RWPE1 (cell line): ENCODE measurements at regions not wholly inside any gene's neighbourhood (a gene's known extent, or its start where the extent isn't known, plus 50 kb on each side); places are given as distances from the start of the nearest gene placed in this dataset.

ENCODE experiments used
- CTCF ChIA-PET: fragments of 350-600 bp; sonication (Branson Sonifier 250); formaldehyde crosslinking; extraction: SDS; loops from one replicate; lab custom pipeline; 2021; lab: Yijun Ruan, JAX
- POLR2A ChIA-PET: fragments of 400-600 bp; formaldehyde crosslinking; extraction: SDS; loops from one replicate; lab custom pipeline; 2020; ENCODE audit warnings: antibody characterized with exemption; ENCODE audit not compliant: low non-redundant PET; lab: Yijun Ruan, JAX
- DNase-seq: peaks from one replicate; pipeline ENCODE4 v3.0.0; 2012; ENCODE audit warnings: low spot score
- H3K27ac ChIP-seq: fragments of 450-650 bp; 2 replicates; pipeline ENCODE4 v1.5.1; 2017
- CTCF ChIP-seq: fragments of 450-650 bp; conservative IDR thresholded peaks from 2 replicates; pipeline ENCODE4 v1.5.1; 2017; ENCODE audit warnings: low read depth, mild to moderate bottlenecking

- no peak for DNase-seq
Observed at GRCh38 chr2:221335219-221335752, 236.8 kb downstream of the EPHA4 start.

GRCh38 chr2:221336967-221337366 lies 235.1 kb downstream of the EPHA4 start:
- DNase-seq: no peak
- no peak for TF ChIP-seq CTCF
- ChIA-PET POLR2A (no interaction called here), CTCF (no interaction called here)
- H3K27ac ChIP-seq: no peak overlapping the region

More at GRCh38 chr2:221335219-221335752, 236.8 kb downstream of the EPHA4 start:
- ChIA-PET CTCF (no interaction called here), POLR2A (no interaction called here)
- no peak overlapping the region for H3K27ac ChIP-seq
- TF ChIP-seq CTCF: no peak

- ChIA-PET CTCF (no interaction called here), POLR2A (no interaction called here)
Observed at GRCh38 chr2:221337957-221338685, 234.0 kb downstream of the EPHA4 start.

DNA sequence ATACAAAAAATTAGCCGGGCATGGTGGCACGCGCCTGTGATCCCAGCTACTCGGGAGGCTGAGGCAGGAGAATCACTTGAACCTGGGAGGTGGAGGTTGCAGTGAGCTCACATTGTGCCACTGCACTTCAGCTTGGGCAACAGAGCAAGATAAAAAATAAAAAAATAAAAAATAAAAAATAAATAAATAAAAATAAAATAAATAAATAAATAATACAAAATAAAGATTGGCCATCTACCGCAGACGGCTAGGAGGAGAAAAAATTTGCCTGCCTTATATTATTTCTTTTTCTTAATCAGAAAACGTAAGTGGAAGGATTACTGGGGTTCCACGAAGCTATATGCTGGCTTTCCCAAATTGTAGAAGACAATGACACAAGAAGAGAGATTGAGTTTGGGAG lies 229.7 kb downstream of the EPHA4 start:
- DNase-seq: no peak
- ChIA-PET CTCF (no interaction called here), POLR2A (no interaction called here)
- TF ChIP-seq CTCF: no peak
- H3K27ac ChIP-seq: no peak overlapping the region

More at GRCh38 chr2:221337957-221338685, 234.0 kb downstream of the EPHA4 start:
- no peak overlapping the region for H3K27ac ChIP-seq
- no peak for DNase-seq
- TF ChIP-seq CTCF: no peak

DNA sequence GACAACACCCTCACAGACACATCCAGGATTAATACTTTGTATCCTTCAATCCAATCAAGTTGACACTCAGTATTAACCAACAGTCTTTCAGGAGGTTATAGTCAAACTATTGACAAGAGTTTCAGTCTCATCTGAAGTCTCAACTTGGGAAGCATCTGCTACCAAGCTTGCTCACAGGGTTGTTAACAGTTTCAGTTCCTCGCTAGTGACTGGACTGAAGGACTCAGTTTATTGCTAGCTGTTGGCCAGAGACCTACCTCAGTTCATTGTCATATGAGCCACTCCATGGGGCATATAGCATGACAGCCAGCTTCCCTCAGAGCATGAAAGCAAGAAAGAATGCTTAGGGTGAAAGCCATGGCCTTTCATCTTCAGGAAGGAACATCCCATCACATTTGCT lies 228.6 kb downstream of the EPHA4 start:
- ChIA-PET POLR2A (no interaction called here), CTCF (interaction anchor here (1.3 kb wide), 1 partner anchor 230 kb away, joined by 3 read pairs; no protein-coding TSS in a partner anchor)
- TF ChIP-seq CTCF: no peak
- no peak for DNase-seq
- H3K27ac ChIP-seq: no peak overlapping the region

DNA sequence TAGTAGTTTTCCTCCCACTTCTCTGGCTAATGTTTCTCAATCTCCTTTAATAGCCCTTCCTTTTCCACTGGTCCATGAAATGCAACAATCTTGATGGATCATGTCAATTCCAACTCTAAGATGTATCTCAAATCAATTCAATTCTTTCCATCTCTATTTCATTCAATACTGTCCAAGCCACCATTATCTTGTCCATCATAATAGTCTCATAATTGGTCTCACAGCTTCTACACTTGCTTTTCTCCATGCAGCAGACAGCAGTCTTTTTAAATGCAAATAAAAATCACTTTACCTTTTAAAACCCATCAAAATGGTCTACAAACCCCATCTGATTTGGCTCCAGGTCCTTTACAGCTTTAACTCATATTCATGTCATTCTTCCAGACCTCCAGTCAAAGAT lies 226.6 kb downstream of the EPHA4 start:
- TF ChIP-seq CTCF: no peak
- POLR2A ChIA-PET: no interaction called here
- no peak overlapping the region for H3K27ac ChIP-seq
- no peak for DNase-seq
- CTCF ChIA-PET: no interaction called here
